HCT116 (cell line): ENCODE measurements at regions not wholly inside any gene's neighbourhood (a gene's known extent, or its start where the extent isn't known, plus 50 kb on each side); places are given as distances from the start of the nearest gene placed in this dataset.

Source experiments
- ATAC-seq: fragments of 200-7000 bp; cut with Tn5 transposase; 2 replicates; pipeline ENCODE4 v1.9.1; 2020; ENCODE audit warnings: mild to moderate bottlenecking, moderate library complexity
- BruUV-seq: library from RNA; stranded (reverse); fragments of 400-500 nt; replicated peaks from 2 replicates; lab custom pipeline; 2021; lab: Mats Ljungman, UMichigan
- CTCF ChIA-PET: fragments of 300-600 bp; sonication (Branson Sonifier 250); formaldehyde crosslinking; loops from one replicate; lab custom pipeline; 2021; ENCODE audit warnings: antibody characterized with exemption; lab: Charles Lee
- POLR2A ChIA-PET: fragments of 300-600, 350-600 bp; sonication (Branson Sonifier 250); formaldehyde crosslinking; loops from one replicate; lab custom pipeline; 2021; ENCODE audit warnings: antibody characterized with exemption; lab: Charles Lee
- RAD21 ChIA-PET, 2 experiments: fragments of 300-600 bp; sonication (Branson Sonifier 250); formaldehyde crosslinking; loops; one replicate each; lab custom pipeline; 2023; ENCODE audit warnings: low total read pairs in 2 of 2; ENCODE audit not compliant: uncharacterized antibody in 2 of 2, unreplicated experiment in 2 of 2, low non-redundant PET in 1 of 2; lab: Charles Lee
- DNase-seq: peaks from one replicate; pipeline ENCODE4 v3.0.0-alpha.2; 2010; ENCODE audit warnings: low read depth, low spot score
- H2AFZ ChIP-seq: fragments of 200-600 bp; shearing (Covaris generic), sonication (generic); 2 replicates; pipeline ENCODE4 v1.6.1; 2017; ENCODE audit warnings: low read depth, mixed run types, mixed read lengths, antibody characterized with exemption, low read length; ENCODE audit not compliant: poor library complexity, severe bottlenecking
- H3K27ac ChIP-seq: 2 replicates; pipeline ENCODE4 v1.5.1; 2012; ENCODE audit warnings: low read depth, low read length
- H3K27me3 ChIP-seq: fragments of 200-600 bp; sonication (generic); 2 replicates; pipeline ENCODE4 v1.6.1; 2016; ENCODE audit warnings: mixed run types, low read length, mixed read lengths; ENCODE audit not compliant: insufficient read depth
- H3K36me3 ChIP-seq, 2 experiments: fragments of 200-500 bp in 1 of 2; fragments of 200-600 bp in 1 of 2; sonication (Bioruptor generic) in 1 of 2; sonication (generic) in 1 of 2; 2 replicates each; pipeline versions ENCODE4 v1.5.1 to v1.6.1; 2014 to 2016; ENCODE audit warnings: low read length in 2 of 2, inconsistent platforms in 1 of 2, mixed read lengths in 1 of 2, mixed run types in 1 of 2; ENCODE audit not compliant: insufficient read depth in 2 of 2, control insufficient read depth in 1 of 2
- H3K4me1 ChIP-seq, 2 experiments: fragments of 200-600 bp in 1 of 2; sonication (generic) in 1 of 2; 2 replicates each; pipeline versions ENCODE4 v1.5.1 to v1.6.1; 2012 to 2017; ENCODE audit warnings: low read length in 2 of 2, inconsistent platforms in 1 of 2, mild to moderate bottlenecking in 1 of 2, mixed read lengths in 1 of 2, mixed run types in 1 of 2, moderate library complexity in 1 of 2; ENCODE audit not compliant: insufficient read depth in 2 of 2, control insufficient read depth in 1 of 2
- H3K4me2 ChIP-seq: fragments of 200-600 bp; sonication (generic); 2 replicates; pipeline ENCODE4 v1.6.1; 2017; ENCODE audit warnings: mixed run types, low read length, mixed read lengths
- H3K4me3 ChIP-seq, 2 experiments: fragments of 200-600 bp in 1 of 2; sonication (generic) in 1 of 2; replicated peaks in 1 of 2; 2 replicates each; pipeline ENCODE4 v1.5.1; 2011 to 2016; ENCODE audit warnings: low read length in 2 of 2, control low read depth in 1 of 2, low read depth in 1 of 2, mild to moderate bottlenecking in 1 of 2, mixed read lengths in 1 of 2, mixed run types in 1 of 2
- H3K79me2 ChIP-seq: fragments of 200-600 bp; sonication (generic); 2 replicates; pipeline ENCODE4 v1.6.1; 2017; ENCODE audit warnings: mild to moderate bottlenecking, mixed run types, low read length, moderate library complexity, mixed read lengths; ENCODE audit not compliant: insufficient read depth
- H3K9ac ChIP-seq: fragments of 200-600 bp; sonication (generic); 2 replicates; pipeline ENCODE4 v1.6.1; 2016; ENCODE audit warnings: low read length, mixed read lengths
- H3K9me2 ChIP-seq: fragments of 200-600 bp; sonication (generic), shearing (Covaris generic); 2 replicates; pipeline ENCODE4 v1.6.1; 2017; ENCODE audit warnings: mixed run types, mild to moderate bottlenecking, moderate library complexity; ENCODE audit not compliant: insufficient read depth
- H3K9me3 ChIP-seq, 2 experiments: fragments of 200-500 bp in 1 of 2; fragments of 200-600 bp in 1 of 2; sonication (Bioruptor generic) in 1 of 2; sonication (generic) in 1 of 2; 2 replicates each; pipeline ENCODE4 v1.6.1; 2014 to 2017; ENCODE audit warnings: low read length in 2 of 2, mixed read lengths in 2 of 2, inconsistent platforms in 1 of 2, low read depth in 1 of 2, mild to moderate bottlenecking in 1 of 2, mixed run types in 1 of 2, moderate library complexity in 1 of 2; ENCODE audit not compliant: control insufficient read depth in 1 of 2, insufficient read depth in 1 of 2
- H4K20me1 ChIP-seq: fragments of 200-600 bp; sonication (generic), shearing (Covaris generic); 2 replicates; pipeline ENCODE4 v1.6.1; 2017; ENCODE audit warnings: mixed run types, mild to moderate bottlenecking, moderate library complexity; ENCODE audit not compliant: insufficient read depth
- CTCF ChIP-seq, 3 experiments: fragments of 200-600 bp in 1 of 3; sonication (generic) in 1 of 3; IDR thresholded peaks in 2 of 3; conservative IDR thresholded peaks in 1 of 3; 2 replicates each; pipeline ENCODE4 v1.5.1; 2012 to 2017; ENCODE audit warnings: low read depth in 2 of 3, low read length in 2 of 3, antibody characterized with exemption in 1 of 3, borderline replicate concordance in 1 of 3, control low read depth in 1 of 3, mild to moderate bottlenecking in 1 of 3, mixed read lengths in 1 of 3, mixed run types in 1 of 3, moderate library complexity in 1 of 3; ENCODE audit not compliant: insufficient read depth in 1 of 3
- EZH2phosphoT487 ChIP-seq: fragments of 200-600 bp; IDR thresholded peaks from 2 replicates; pipeline ENCODE4 v1.6.1; 2018; ENCODE audit warnings: antibody characterized with exemption, borderline replicate concordance
- MAX ChIP-seq: IDR thresholded peaks from 2 replicates; pipeline ENCODE4 v1.6.1; 2012
- TCF7L2 ChIP-seq: IDR thresholded peaks from 2 replicates; pipeline ENCODE4 v1.7.0; 2011; ENCODE audit warnings: borderline replicate concordance, inconsistent platforms; ENCODE audit not compliant: insufficient read depth, insufficient read length; ENCODE audit errors: extremely low read depth
- YY1 ChIP-seq: IDR thresholded peaks from 2 replicates; pipeline ENCODE4 v1.6.1; 2011; ENCODE audit warnings: low read length, low read depth, moderate library complexity, mild to moderate bottlenecking; ENCODE audit not compliant: insufficient replicate concordance; ENCODE audit errors: extremely low read depth
- ZBTB33 ChIP-seq: IDR thresholded peaks from 2 replicates; pipeline ENCODE4 v1.6.1; 2011; ENCODE audit warnings: mild to moderate bottlenecking, low read length, moderate library complexity; ENCODE audit not compliant: insufficient replicate concordance; ENCODE audit errors: extremely low read depth
- ZFX ChIP-seq: fragments of 450-650 bp; IDR thresholded peaks from 2 replicates; pipeline ENCODE4 v1.6.1; 2017
- intact Hi-C: fragments of 100-400 bp; cut with micrococcal nuclease; formaldehyde crosslinking; loops from 2 replicates; pipeline ENCODE4 v1.10.0; 2022

- ChIA-PET CTCF (no interaction called here), POLR2A (no interaction called here), RAD21 (no interaction called here)
- no peak for DNase-seq
- H3K9me2 ChIP-seq, result no peaks in the 10 kb centered on the region
- no peak overlapping the region for H3K9ac ChIP-seq
- H2AFZ ChIP-seq, result no peak overlapping the region
- H3K4me2 ChIP-seq, result no peak overlapping the region
- no peaks in the 10 kb centered on the region for H3K27me3 ChIP-seq
- BruUV-seq, result no TSS peak
- no peak overlapping the region for H3K4me3 ChIP-seq
- H3K9me3 ChIP-seq, result no peaks in the 10 kb centered on the region
- ATAC-seq, result no peak
- H4K20me1 ChIP-seq, result no peaks in the 10 kb centered on the region
- H3K4me1 ChIP-seq, result no peaks in the 10 kb centered on the region
- H3K36me3 ChIP-seq, result no peaks in the 10 kb centered on the region
- no peaks in the 10 kb centered on the region for H3K79me2 ChIP-seq
- no peak overlapping the region for H3K27ac ChIP-seq
- intact Hi-C loops, result no loop called here
- TF ChIP-seq EZH2phosphoT487, result no peak
- TF ChIP-seq ZFX, result no peak
- TF ChIP-seq TCF7L2, result no peak
- no peak for TF ChIP-seq MAX
- TF ChIP-seq YY1, result no peak
- TF ChIP-seq CTCF (IDR thresholded peaks at IDR 0.05 in 2 of 3, conservative IDR thresholded peaks at IDR 0.05 in 1 of 3; ENCODE audit: borderline replicate concordance in 1 of 3, insufficient read depth in 1 of 3, low read depth in 2 of 3, low read length in 2 of 3), result no peak
- no peak for TF ChIP-seq ZBTB33
- TF ChIP-seq, all 23 proteins: peak for 0
Observed at GRCh38 chr3:116640109-116640508, 69.5 kb upstream of the TUSC7 start.
